GM12891 (cell line): ENCODE measurements at regions not wholly inside any gene's neighbourhood (a gene's known extent, or its start where the extent isn't known, plus 50 kb on each side); places are given as distances from the start of the nearest gene placed in this dataset.

Experiments used
- PAX5 ChIP-seq: IDR thresholded peaks from 2 replicates; pipeline ENCODE4 v1.6.1; 2011; ENCODE audit warnings: low read length, moderate library complexity, mild to moderate bottlenecking; ENCODE audit not compliant: insufficient read depth, severe bottlenecking
- POLR2A ChIP-seq: IDR thresholded peaks from 2 replicates; pipeline ENCODE4 v1.6.1; 2011; ENCODE audit warnings: low read depth, low read length, control low read depth
- TAF1 ChIP-seq: IDR thresholded peaks from 2 replicates; pipeline ENCODE4 v1.6.1; 2011; ENCODE audit warnings: low read depth, low read length, control low read depth

GRCh38 chr4:95614684-95615205 is 66.0 kb upstream of the UNC5C start:
- TF ChIP-seq POLR2A = no peak
- no peak for TF ChIP-seq PAX5
- TF ChIP-seq TAF1 = no peak
